HepG2 (cell line): ENCODE measurements at regions not wholly inside any gene's neighbourhood (a gene's known extent, or its start where the extent isn't known, plus 50 kb on each side); places are given as distances from the start of the nearest gene placed in this dataset.

ENCODE experiments used
- DRAP1 ChIP-seq: IDR thresholded peaks from 2 replicates; pipeline ENCODE4 v1.6.1; 2016; ENCODE audit warnings: missing genetic modification reagents, missing compliant biosample characterization
- ZBTB33 ChIP-seq: sonication (generic); formaldehyde crosslinking; IDR thresholded peaks from 2 replicates; pipeline ENCODE4 v1.4.0; 2020; ENCODE audit warnings: missing genetic modification reagents
- ZNF232 ChIP-seq: sonication (generic); formaldehyde crosslinking; IDR thresholded peaks from 2 replicates; pipeline ENCODE4 v1.4.0; 2020; ENCODE audit warnings: missing genetic modification reagents, borderline replicate concordance
- ZNF841 ChIP-seq: sonication (generic); formaldehyde crosslinking; IDR thresholded peaks from 2 replicates; pipeline ENCODE4 v1.8.1; 2023; ENCODE audit warnings: missing genetic modification reagents, borderline replicate concordance

DNA sequence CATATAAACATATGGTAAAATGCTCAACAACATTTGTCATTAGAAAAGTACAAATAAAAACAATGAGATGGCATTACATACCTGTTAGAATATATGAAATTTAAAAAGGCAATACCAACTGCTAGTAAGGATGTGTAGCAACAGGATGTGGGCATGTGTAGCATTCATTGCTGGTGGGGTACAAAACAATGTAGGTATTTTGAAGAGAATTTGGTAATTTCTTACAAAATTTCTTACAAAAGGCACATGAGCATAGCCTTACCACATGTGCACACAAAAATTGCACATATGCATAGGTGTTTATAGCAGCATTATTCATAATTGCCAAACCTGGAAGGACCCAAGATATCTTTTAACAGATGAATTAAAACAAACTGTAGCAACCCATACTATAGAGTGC is 1355.1 kb upstream of the CITED2 start:
- TF ChIP-seq ZBTB33 (CRISPR knock-in tag) (no peak), ZNF841 (CRISPR knock-in tag) (no peak), ZNF232 (CRISPR knock-in tag) (no peak), DRAP1 (CRISPR knock-in tag) (no peak)
